HG03520 (cell line): ENCODE measurements at regions not wholly inside any gene's neighbourhood (a gene's known extent, or its start where the extent isn't known, plus 50 kb on each side); places are given as distances from the start of the nearest gene placed in this dataset.

Experiments
- ATAC-seq: cut with Tn5 transposase; IDR thresholded peaks from one replicate; pipeline ENCODE4 v1.9.1; 2021; ENCODE audit warnings: mild to moderate bottlenecking, moderate library complexity; ENCODE audit not compliant: unreplicated experiment

- ATAC-seq = no peak
Observed at GRCh38 chr13:26839682-26840081, 79.1 kb upstream of the GPR12 start.

GRCh38 chr13:26838821-26839220, 78.2 kb upstream of the GPR12 start:
- no peak for ATAC-seq

- ATAC-seq = no peak
Observed at GRCh38 chr13:26837997-26838396, 77.4 kb upstream of the GPR12 start.

- no peak for ATAC-seq
Observed at GRCh38 chr13:26837102-26837501, 76.5 kb upstream of the GPR12 start.

GRCh38 chr13:26836626-26837025, 76.0 kb upstream of the GPR12 start:
- no peak for ATAC-seq

GRCh38 chr13:26834646-26835045, 74.1 kb upstream of the GPR12 start:
- ATAC-seq = no peak

GRCh38 chr13:26831336-26831908, 70.8 kb upstream of the GPR12 start:
- no peak for ATAC-seq

GRCh38 chr13:26829716-26830115, 69.1 kb upstream of the GPR12 start:
- ATAC-seq = no peak

- ATAC-seq = no peak
Observed at GRCh38 chr13:26824581-26824980, 64.0 kb upstream of the GPR12 start.

GRCh38 chr13:26822146-26822545, 61.6 kb upstream of the GPR12 start:
- ATAC-seq = no peak

- ATAC-seq = no peak
Observed at GRCh38 chr13:26821672-26822071, 61.1 kb upstream of the GPR12 start.

GRCh38 chr13:26820871-26821270, 60.3 kb upstream of the GPR12 start:
- no peak for ATAC-seq

GRCh38 chr13:26819046-26819445, 58.5 kb upstream of the GPR12 start:
- ATAC-seq = no peak

- no peak for ATAC-seq
Observed at GRCh38 chr13:26816881-26817280, 56.3 kb upstream of the GPR12 start.

GRCh38 chr13:26813980-26814348, 53.4 kb upstream of the GPR12 start:
- ATAC-seq = no peak

GRCh38 chr13:26813321-26813979, 52.9 kb upstream of the GPR12 start:
- ATAC-seq = no peak

- no peak for ATAC-seq
Observed at GRCh38 chr13:26811581-26811980, 51.0 kb upstream of the GPR12 start.
